ENCODE measurements at regions not wholly inside any gene's neighbourhood (a gene's known extent, or its start where the extent isn't known, plus 50 kb on each side); places are given as distances from the start of the nearest gene placed in this dataset.

DNA sequence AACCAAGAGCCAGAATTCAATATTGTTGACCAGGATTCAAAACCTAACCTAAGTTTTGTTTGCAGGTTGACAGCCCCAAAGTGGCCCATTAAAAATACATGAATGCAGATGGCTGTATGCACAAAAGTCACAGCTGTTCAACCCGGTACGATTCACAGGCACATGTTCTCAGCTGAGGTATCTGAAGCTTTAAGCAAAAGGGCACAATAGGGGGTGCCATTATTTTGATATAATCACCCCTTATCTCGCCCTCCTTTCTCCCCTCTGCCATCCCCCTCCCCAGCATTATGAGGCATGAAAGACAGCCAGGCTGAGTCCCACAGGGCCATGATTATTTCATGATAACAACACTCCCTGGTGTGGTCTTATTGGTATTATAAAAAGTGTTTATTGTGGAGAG, 264.9 kb downstream of the EBLN2 start:
- TF ChIP-seq, protein P1, sequence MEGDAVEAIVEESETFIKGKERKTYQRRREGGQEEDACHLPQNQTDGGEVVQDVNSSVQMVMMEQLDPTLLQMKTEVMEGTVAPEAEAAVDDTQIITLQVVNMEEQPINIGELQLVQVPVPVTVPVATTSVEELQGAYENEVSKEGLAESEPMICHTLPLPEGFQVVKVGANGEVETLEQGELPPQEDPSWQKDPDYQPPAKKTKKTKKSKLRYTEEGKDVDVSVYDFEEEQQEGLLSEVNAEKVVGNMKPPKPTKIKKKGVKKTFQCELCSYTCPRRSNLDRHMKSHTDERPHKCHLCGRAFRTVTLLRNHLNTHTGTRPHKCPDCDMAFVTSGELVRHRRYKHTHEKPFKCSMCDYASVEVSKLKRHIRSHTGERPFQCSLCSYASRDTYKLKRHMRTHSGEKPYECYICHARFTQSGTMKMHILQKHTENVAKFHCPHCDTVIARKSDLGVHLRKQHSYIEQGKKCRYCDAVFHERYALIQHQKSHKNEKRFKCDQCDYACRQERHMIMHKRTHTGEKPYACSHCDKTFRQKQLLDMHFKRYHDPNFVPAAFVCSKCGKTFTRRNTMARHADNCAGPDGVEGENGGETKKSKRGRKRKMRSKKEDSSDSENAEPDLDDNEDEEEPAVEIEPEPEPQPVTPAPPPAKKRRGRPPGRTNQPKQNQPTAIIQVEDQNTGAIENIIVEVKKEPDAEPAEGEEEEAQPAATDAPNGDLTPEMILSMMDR (conservative IDR thresholded peaks at IDR 0.05; ENCODE audit: low read length): no peak
- DNase-seq (ENCODE audit: low read depth): no peak
- no peak overlapping the region for H3K4me3 ChIP-seq (ENCODE audit: low read length)

GRCh38 chr3:73327052-73327451, 265.6 kb downstream of the EBLN2 start:
- TF ChIP-seq, protein P1 (conservative IDR thresholded peaks at IDR 0.05; ENCODE audit: low read length): no peak; the same call in 1 of the 2 replicates
- no peak overlapping the region for H3K4me3 ChIP-seq (ENCODE audit: low read length)
- no peak for DNase-seq (ENCODE audit: low read depth)

Data from AG10803 (cell line).